ENCODE measurements at regions not wholly inside any gene's neighbourhood (a gene's known extent, or its start where the extent isn't known, plus 50 kb on each side); places are given as distances from the start of the nearest gene placed in this dataset.
A peak's percentile ranks its signal among the peaks of the same experiment; 100 is the strongest.

DNA sequence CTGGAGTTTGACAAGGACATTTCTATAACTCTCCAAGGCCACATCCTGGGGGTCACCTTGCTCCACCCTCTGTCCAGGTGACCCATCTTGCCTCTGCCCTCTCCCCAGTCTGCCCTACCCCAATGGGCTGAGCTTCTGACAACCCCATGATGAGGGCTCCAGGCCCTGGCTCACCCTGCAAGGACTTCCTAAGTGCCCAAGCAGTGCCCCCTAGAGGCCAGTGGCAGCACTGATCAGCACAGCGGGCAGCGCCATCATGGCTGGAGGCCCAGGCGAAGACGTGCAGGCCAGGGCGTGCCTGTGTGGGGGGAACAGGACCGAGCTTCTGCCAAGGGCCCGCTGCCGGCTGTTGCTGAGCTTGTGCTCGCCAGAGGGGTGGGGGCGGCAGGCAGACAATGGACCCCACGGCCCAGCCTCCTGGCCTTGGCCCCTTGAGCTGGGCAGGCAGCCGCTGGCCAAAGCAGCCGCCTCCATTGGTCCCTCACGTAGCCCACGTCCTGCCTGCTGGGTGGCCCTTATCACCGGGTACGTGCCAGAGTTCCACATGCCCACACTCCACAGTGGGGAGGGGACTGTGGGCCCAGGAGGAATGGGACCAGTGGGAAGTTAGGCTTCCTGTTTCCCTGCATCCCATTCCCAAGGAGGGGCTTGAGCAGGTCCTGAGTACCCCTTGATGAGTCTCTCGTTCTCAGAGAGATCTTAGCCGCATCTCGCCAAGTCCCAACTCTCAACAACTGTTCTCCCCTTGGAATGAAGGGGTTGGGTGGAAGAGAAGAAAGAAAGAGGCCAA, 64.3 kb downstream of the MRPL14 start:
- peak in 1 of 2 experiments; percentile 21 for DNase-seq

DNA sequence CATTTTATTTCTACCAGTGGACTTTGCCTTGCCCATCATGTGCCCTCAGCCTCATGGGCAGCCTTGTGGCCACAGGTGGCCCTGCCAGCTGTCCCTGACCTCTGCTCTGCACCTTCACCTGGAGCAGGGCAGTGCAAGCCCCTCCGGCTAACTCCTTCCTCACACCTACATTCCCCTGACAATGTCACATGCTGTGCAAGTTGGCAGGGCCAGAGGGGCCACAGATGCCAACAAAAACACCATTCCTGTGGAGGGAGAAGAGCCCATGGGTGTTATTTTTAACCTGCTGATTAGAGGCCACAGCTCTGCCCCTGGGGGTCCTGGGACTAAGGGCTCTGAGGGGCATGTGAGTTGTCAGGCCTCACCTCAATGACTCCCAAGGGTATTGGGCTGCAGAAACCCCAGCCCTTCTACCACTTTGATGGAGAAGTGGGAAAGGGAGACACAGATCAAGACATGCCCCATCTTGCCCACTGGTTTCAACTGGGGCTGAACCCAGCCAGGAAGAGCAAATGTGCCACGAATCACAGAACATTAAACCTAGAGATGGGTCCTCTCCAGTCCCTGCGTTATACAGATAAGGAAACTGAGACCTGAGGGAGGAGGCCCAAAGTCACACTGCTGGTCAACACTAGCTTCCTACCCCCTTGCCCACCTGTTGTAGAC, 65.0 kb downstream of the MRPL14 start:
- DNase-seq: no peak

DNA sequence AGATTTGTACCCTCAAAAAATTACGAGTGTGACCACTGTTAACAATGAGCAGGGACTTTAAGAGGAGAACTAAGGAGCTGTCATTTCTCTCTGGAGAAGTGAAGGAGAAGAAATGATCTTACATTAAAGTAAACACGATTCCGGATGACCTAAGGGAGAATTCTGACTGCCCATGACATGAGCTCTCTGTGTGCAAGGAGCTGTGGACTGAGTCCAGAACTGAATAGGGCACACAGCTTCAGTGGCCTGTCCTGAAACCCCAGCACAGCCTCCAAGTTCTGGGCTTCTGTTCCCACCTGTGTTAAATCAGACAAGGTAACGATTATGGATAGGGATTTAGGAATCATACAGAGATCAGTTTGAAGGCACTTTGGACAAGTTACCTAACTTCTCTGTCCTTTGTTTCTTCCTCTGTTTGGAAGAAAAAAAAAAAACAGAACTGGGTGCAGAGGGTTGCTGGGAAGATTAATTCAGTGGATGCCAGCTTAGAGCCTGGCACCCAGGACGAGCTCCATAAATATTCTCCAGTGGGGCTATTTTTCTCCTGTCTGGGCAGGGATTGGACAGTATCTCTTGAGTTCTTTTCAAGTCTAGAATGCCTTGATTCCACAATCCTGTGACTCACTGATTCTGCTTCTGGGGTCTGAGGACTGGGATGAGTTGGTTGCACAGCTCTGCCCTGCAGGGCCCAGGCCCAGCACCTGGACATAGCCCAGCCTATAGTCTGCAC, 65.7 kb downstream of the MRPL14 start:
- no peak for DNase-seq

DNA sequence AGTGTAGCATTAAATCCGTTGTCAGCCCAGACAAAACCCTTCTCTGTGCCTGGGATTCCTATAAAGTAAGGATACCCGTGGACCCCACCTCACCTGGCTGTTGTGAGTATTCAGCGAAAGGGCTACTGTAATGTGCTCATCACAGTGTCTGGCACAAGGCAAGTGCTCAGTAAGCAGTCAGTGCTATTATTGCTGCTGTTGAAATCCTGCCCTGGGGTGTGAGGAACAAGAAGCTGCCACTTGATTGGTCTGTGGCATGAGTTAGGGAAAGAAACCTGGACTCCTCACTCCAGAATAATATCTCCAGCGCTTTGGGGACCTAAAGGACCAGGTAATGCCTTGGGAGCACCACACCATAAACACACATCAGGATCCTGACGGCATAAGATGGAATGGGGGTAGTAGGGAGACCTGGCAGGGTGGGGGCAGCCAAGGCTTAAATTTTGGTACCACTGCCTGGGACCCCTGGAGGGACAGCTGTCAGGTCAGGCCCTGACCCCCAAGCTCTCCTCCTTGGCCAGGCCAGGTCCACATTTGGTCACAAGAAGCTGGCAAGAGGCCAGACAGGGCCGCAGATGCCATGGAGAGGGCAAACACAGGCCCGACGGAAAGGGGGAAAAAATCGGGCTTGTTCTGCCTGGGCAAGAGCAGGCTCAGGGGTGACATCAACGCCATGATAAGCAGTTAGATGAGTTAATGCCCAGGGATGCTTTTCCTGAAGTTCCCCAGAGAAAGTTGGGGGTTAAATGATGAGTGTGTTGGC, 66.5 kb downstream of the MRPL14 start:
- DNase-seq: no peak

DNA sequence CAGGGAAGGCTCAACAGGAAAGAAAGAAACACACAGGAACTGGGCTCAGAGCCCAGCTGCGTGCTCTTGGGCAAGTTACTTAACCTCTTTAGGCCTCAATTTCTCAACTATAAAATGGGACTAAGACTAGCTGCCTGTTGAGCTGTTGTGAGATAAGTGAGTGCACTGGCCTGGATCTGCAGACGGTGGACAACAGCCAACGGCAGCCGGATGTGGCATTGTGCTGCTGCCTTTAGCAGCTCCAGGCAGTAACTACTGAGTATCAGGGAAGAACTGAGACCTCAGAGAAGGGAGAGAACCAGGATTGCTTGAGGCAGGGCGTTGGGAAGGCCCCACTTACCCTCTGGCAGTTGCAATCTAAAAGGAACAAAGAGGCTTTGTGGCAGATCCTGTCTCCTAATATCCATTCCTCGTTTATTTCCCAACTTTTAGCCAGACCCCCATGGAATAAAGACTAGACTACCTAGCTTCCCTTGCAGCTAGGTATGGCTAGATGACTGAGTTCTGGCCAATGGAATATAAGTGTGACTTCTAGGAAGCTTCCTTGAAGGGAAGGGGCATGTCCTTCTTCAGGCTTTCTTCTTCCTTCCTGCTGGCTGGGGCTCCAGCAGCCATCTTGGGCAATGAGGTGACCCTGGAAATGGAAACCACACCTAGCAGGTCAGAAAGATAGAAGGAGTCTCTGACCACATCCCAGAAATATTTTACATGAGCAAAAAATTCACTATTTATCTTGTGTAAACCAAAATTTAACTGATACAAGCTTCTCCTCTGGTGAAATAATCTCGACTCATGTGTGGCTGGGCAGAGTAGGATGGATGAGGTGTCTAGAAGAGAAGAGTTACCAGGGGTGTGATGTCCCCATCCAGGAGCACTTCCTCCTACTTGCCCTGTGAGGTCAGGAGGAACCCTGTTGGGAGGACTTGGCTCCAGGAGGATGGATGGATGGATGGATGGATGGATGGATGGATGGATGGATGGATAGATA, 67.6 kb downstream of the MRPL14 start:
- no peak for DNase-seq

DNA sequence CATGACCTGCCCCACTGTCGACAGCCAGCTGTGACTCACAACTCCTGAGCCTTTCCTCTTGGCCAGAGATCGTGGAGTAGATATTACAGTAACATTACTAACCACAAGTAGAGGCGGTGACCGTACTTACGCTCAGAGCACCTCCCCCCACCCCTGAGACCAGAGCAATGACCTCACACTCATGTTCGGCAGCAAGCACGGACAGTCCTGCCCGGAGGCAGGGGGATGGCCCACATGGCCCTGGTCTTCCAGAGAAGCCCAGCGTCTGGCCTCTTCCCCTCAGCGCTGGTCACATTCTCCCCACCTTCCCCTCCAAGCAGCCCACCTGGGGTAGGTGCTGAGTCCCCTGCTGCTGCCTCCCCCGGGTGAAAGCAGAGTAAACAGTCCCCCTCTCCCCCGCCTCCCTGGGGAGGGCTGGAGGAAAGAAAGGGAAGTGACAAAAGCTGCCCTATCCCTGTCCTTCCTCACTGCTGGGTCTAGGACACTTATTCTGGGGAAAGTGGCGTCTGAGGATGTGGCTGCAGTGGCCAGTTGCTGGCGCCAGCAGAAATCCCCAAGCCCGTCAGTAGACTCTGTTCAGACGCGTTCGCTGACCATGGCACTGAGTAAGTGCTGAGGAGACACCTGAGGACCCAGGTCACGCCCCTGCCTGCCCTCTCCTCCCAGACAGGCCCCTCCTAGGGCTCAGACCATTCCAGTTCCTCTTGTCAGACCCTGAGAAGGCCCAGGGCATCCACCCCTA, 68.5 kb downstream of the MRPL14 start:
- no peak for DNase-seq

DNA sequence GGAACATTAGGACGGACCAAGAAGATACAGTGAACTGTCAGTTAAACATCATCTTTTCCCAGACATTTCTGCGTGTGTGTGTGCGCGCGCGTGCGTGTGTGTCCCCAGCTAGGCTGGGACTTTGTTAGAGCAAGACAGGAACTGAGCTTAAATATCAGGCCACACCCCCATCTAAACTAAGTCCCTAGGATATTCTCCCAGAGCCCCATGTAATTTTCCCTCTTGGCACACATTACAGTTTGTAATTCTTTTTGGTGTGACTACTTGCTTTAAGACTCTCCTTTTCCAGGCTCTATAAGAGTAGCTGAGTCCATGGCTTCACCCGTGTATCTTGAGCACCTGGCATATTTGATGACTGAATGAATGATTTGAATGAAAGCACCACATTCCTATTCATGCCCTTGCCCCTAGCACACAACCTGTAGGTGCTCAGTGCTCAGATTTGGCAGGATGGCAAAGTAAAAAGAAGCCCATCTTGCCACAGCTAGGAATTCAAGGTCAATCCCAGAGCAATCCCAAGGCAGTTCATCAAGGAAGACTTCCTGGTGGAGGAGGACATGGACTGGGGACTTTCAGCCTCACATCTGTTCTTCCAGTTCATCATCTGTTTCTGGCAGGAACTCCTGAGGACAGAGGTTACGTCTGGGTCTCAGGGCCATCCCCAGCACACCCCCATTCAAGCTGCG, 69.2 kb downstream of the MRPL14 start:
- no peak for DNase-seq

DNA sequence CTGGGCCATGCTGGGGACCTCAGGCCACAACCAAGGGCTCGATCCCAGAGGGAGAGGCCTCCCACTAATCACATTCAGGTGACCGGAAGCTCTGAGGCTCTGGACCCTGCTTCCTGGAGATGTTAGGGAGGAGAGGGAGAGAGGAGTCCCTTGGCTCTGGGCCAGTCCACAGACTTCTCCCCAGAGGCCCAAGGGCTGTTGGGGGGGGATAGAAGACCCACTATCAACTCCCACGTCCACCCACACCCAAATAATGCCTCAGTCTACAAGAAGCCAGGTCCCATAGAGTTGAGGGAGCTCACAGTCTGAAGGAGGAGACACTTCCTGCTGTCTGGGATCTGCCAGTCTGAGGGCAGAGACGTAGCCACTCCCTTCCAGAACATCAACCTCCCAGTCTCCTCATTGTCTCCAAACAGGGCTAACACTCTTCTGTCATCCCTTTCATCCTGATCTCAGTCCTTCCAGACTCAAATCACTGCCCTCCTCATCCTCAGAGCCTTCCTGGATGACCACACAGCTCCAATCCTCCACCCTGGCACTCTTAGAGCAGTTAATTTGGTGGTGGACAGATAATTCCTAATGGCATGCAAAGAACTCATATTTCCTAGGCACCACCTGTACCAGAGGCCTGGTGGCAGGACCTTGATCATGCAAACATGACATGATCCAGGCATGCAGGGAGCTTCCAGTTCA, 69.9 kb downstream of the MRPL14 start:
- DNase-seq: no peak

DNA sequence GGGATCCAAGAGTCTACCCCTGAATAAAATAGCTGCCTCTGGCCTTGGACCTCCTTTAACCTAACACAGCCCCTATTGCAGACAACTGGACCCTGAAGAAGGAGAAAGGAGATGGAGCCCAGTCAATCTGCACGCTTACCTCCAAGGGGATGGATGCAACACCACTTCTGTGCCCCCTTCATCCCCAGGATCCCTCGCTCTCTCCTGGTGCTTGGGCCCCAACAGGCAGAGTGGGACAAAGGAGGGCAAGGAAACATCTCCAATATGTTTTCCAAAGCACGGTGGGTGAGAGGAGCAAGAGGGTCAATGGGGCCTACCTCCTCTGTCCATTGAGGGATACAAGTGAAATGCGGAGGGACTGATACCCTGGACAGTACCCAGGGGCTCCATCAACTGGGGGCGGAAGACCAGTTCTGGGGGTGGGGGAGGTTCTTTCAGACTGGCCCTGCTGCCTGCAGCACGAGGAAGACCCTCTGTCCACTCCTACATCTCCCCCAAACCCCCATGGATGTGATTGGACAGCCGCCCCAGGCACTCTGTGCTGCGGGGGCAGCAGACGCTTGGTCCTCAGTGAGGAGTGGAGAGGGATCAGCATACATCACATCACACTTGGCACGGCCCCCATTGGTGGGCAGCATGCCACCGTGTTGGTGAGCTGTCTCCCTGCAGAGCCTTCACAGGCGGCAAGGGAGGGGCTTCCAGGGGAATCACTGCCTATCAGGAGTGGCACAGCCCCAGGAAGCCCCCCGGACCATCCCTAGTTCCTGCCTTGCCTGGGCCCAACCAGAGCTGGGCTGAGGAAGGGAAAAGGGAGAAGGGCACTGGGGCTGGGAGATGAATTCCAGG, 70.6 kb downstream of the MRPL14 start:
- DNase-seq: no peak

DNA sequence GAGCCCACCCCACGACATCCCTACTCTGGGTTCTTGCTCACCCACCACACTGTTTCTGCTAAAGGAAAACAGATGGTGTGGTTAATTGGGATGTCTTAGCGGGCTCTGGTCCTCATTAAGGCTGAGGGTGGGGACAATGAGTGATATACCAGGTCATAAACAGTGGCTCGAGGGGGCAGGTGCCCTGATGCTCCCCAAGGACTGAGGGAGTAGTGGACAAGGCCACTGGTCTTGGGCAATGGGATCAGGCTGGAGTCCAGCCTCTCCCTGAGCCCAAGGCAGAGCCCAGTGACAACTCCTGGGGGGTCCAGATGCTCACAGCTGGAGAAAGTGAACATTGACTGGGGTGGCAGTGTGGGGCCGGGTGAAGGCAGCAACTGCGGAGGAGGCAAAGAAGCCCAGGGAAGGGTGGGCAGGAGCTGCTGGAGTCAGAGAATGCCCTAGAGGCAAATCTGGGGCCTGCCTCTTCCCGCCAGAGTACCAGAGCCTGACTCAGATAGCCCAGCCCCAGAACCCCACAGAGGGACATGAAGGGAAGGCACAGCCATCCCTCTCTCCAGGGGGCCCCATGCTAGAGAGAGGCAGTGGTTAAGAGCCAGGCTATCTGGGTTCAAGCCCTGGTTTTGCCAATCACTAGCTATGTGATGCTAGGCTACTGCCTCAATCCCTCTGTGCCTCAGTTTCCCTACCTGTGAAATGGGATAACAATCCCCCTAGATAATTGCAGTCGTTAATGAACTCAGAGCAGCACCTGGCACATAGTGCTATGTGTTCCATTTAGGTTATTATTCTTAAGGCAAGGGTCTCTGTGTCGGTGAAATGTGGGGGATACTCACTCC, 72.3 kb downstream of the MRPL14 start:
- DNase-seq: no peak

DNA sequence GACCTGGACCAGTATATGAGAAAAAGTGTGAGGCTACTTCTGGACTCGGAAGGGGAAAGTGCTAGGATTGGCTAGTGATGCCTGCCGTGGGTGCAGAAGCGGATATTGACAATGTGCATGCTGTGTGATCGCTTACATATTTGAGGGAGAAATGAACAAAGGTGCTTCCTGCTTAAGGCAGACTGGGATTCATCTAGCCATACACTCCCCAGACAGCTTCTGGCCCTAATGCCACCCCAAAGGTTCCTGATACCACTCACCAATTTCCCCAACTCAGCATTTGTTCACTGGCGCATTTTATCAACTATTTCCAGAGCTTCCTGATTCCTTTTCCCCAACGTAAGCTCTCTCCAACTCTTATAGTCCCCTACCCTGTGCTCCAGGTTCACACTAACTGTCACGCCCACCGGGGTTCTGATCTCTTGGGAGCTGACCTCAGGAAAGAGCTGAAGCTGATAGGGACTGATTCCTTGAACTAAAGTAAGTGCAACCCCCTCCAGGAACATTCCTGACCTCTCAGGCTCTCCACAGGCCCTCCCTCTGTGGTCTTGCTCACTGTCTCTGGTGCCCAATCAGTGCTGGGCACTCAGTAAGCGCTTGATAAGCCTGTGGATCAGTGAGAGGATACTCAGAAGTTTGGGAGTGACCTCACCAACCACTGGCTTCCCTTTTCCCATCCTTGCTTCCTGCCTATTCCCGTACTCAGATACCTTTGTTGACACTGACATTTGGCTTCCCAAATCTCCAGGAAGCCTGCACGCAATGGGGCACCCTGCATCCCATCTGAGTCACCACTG, 73.3 kb downstream of the MRPL14 start:
- DNase-seq: no peak

DNA sequence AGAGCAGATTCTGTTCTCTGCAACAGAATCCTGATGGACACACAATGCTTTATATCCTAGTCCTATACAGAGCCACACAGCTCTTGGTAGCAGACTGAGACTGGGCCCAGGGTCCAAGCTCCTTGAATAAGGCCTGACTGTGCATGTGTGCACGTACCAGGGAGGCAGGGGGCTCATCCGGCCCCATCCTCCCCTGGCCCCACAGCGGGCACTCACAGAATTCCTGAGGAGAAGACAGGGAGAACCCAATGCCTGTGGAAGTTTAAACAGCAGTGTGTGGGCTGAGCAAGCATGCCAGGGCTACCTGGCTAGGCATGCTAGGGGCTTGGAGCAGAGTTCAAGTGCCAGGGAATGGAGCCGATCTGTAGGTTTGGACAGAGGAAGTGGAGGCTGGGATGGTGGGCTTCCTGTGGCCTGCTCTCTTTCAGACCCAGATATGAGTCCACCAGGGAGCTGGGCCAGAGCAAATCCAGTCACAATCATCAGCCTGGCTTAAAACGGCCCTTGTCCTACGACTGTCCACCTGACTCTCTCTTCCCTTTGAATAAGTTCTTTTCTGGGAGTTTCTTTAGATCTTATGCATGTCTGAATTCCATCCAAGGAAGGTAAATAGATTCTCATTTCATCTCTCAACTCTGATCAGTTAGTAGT, 74.0 kb downstream of the MRPL14 start:
- no peak for DNase-seq

DNA sequence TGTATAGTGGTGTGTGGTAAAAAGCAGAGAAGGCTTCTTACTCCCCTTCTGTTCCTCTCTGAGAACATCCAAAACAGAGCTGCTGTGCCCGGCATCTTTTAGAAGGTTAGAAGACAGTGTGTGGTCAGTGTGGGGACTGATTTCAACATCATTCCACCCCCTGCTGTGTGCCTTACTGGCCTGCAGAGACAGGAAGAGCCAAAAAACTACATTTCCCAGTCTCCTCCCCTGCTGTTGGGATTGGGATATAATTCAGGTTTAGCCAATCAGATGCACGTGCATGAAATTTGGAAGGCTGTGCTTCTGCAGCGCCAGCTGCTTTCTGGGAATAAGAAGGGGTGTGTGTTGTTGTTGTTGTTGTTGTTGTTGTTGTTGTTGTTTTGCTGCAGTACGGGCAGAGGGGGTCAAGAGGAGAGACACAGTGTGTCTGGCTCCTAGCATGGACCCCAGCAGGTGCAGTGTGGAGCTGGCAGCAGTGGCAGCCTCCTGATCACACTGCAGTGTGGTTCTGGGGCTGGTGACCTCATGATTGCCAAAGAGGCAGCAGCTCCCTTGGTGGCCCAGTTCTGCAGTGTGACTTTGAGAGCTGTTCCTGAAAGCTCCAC, 74.7 kb downstream of the MRPL14 start:
- no peak for DNase-seq

DNA sequence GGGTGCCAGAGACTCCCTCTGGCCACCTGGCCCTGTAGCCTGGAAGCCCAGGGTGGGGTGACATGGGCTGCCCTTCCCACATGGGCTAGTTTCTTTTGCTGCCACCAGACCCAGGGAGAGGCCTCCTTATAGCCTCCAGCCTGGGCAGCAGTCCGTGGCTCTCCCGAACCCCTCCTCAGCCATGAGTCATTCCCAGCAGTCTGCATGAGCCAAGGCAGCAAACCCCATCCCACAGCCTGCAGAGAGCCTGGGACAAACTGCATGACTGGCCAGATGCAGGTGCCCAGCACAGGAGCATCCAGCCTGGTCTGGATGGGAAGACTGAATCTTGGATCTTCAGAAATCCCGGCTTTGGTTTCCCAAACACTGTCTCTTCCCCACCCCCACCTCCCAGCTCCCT, 75.7 kb downstream of the MRPL14 start:
- DNase-seq: no peak

DNA sequence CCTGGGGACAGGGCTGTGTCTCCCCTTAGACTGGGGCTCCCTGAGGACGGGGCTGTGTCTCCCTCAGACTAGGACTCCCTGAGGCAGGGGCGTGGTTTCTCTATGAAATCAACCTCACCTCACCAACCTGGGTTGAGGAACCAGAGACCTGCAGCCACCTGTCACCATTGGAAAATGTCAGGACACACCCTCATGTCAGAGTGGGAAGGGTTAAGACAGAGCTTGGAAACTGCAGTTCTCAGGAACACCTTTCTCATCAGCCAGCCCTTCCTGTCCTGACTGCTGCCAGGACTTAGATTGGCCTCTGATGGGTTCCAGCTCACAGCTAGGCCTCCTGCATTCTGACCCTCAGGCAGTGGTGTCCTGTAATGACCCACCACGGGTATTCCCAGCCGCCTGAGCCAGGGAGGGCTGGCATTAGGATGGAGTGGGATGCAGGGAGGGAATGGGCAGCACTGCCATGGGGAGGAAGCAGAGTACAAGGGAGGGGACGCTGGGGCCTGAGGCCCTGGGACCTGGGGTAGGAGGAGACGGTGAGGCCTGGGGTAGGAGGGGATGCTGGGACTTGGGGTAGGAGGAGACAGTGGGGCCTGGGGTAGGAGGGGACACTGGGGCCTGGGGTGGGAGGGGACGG, 76.3 kb downstream of the MRPL14 start:
- DNase-seq: no peak
